ENCODE measurements at regions not wholly inside any gene's neighbourhood (a gene's known extent, or its start where the extent isn't known, plus 50 kb on each side); places are given as distances from the start of the nearest gene placed in this dataset.

DNA sequence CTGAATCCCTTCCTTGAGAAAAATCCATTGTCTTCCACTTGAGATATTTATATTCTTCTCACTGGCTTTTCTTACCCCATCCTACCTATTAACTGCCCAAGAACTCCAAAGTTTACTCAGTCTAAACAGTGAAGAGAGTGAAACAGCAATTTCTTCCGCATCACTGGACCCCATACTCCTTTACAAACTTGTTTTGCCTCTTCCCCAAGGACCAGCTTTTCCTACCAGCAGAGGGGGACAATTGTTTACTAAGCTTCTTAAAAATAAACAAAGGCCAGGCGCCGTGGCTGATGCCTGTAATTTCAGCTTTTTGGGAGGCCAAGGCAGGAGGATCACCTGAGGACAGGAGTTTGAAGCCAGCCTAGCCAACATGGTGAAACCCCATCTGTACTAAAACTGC is 52.0 kb downstream of the LRATD1 start:
- no peak for DNase-seq

DNA sequence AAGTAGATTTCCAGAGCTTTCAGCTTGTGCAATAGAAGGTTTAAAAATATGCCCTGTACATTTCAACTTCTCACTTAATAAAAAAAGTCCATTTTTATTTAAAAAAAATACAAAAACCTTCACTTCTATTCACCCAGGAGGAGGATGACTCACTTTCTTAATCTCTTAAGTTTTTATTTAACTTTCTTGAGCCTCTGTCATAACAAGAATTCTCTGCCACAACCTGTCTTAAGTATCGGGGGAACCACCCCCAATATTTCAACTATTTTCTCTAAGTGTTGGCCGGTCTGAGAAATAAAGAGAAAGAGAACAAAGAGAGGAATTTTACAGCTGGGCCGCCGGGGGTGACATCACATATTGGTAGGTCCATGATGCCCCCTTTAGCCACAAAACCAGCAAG is 58.4 kb downstream of the LRATD1 start:
- DNase-seq = no peak

DNA sequence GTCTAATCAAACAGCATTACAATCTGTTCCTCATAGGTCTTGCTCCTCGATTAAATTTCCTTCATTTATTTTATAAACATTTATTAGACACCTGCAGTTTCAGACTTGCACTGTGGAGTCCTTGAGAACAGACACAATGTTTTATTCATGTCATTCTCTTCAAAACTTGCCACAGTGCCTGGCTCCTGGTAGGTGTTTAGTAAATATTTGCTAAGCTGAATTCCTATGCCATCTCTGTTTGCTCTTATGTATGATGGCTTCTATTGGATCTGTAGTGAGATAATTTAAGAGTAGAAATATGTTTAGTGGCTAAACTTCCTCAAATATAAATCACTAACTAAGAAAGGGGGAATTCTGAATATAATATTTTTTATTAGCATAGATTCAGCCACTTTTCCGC is 61.4 kb downstream of the LRATD1 start:
- DNase-seq = no peak

DNA sequence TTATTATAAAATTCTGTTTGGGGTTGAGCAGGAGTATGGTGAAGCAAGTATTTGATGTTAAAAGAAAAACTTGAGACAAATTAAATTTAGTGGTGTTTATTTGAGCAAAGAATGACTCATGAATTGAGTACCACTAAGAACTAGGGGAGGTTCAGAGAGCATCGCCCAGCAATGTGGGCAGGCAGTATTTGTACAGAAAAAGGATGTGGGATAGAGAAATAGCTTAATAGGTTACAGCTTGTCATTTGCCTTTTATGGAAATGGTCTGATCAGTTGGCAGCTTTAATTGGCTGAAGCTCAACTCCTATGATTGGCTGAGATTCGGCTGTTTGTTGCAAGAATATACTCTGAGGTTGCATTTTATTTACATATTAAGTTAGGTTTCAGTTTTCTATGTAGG is 68.2 kb downstream of the LRATD1 start:
- no peak for DNase-seq

DNA sequence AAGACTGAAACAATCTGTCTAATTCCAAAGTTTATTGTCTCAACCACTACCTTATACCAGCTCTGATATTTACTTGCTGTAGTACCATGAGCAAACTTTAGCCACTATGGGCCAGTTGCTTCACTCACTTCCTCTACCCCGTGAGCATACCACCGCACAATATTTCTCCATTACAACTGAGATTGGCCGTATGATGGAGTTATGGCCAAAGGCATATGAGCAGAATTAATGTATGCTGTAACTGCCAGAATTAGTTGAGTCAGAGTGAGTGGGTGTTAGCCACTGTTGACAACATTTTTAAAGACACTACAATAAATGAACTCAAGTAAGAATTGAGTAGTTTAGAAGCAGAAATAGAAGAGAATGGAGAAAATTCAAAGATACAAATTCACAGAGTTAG is 69.7 kb downstream of the LRATD1 start:
- DNase-seq = no peak

DNA sequence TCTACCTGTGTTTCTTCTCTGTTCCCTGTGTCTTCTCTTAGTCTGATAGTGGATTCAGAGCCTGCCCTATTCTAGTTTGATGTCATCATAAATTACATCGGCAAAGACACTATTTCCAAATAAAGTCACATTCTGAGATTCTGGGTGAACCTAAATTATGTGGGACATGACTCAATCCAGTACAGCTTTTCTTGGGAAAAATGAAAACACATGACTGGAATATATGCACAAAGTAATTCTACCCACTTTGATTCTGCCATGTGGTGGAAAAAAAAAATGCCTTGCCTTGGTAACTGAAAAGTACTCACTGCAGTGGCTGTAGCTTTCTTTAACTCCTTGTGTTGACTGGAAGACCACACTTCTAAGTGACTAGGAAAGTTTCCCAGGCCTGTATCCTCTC is 73.7 kb downstream of the LRATD1 start:
- no peak for DNase-seq

DNA sequence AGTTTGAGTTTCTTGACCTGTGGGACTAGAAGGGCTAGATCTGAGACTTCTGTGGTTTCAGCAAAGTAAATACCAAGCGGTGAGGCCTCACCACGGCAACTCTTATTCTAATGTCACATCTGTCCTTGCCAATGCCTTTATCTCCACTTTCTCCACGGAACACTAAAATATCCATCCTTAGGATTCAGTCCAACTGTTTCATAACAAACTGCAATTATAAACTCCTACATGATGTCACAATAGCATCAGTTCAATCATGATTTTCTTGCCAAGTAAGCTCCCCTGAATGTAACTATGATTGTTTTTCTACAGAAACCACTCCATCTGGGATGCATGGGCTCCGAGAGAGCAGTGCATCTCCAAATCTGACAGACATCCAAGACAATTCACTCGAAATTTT is 79.6 kb downstream of the LRATD1 start:
- DNase-seq = no peak

DNA sequence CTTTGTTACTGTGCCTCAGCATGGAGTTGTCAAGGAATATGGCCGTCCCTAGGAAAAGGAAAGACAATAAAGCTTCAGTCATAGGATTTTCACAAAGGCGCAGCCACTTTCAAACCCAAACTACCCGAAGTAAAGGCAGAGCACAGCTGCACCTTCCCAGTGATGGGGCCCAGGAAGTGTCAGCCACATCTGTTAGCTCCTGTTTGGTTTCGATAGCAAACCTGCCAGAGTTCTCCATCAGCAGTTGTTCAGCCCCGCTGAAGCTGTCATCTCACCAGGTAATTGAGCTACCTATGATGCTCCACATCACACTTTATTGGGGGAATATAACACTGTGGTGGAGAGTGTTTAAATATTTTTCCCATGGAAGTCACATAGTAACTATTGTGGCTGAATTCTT is 80.7 kb downstream of the LRATD1 start:
- DNase-seq = no peak

DNA sequence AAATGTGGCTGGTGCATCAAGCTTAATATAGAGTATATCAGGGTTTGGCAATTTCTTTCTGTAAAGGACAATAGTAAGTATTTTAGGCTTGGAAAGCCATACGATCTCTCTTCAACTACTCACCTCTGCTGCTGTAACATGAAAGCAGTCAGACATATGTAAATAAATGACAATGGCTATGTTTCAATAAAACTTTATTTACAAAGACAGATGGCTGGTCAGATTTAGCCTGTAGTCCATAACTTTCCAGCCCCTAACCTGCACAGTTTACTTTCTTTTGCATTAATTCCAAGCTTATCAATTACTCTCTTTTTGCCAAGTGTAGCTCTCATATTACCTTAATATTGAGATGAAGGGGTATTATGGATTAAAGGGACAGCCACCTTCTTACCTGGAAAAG is 83.1 kb downstream of the LRATD1 start:
- DNase-seq = no peak

DNA sequence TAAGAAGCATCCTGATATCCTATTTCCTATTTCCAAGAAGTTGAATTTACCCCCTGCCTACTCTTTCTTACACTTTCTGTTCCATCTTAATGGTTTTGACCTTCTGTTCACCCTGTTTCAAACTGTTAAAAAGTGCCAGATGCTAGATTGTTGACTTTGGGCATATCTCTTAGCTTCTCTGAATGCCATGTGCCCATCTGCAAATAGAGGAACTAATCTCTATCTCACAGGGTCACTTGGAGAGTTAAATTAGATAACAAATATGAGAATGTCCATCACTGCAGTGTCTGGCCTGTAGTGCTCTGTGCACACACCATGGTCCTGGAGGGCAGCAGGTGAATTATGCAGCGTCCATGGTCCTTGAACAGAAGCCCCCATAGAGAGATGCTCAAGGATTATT is 83.8 kb downstream of the LRATD1 start:
- no peak for DNase-seq

DNA sequence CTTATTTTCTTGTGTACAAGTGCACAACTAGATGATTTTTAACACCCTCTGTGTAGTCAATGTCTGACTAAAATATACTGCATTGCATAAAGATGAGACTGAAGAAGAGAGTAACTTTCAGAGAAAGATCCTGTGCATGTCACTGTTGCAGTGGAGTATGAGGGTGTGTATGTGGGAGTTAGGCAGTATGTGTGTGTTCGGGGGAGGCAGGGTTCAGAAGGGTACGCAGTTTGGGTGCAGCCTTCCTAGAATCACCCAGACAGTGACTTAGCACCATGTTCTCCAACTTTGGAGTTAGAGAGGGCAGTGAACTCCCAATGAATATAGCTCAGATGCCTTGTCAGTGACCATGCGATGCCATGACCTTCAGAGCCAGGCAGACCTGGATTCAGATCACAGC is 84.6 kb downstream of the LRATD1 start:
- no peak for DNase-seq

DNA sequence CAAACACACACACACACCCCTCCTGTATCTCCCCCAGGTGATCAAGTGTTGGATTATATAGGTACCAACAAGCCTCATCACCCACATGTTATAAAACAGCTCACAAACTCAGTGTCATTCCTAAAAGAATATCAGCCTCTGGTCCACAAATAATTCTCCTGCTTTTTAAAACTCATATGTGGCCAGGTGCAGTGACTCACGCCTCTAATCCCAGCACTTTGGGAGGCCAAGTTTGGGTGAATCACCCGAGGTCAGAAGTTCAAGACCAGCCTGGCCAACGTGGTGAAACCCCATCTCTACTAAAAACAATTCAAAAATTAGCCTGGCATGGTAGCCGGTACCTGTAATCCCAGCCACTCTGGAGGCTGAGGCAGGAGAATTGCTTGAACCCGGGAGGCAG is 87.8 kb downstream of the LRATD1 start:
- DNase-seq = no peak

DNA sequence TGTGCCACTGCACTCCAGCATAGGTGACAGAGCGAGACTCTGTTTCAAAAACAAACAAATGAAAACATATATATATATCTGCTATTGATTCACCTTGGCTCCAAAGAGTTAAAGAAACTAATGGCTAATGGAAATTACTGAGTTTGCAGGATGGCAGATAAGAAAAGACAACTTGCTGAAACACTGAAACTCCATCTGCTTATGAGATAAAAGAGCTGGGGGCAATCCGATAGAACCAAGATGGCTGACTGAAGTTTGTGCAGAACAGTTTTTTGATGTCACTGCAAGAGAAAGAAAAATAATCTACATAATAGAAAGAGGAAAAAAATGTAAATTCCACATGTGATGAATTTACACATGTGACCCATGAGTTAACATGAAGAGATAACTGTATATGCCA is 88.2 kb downstream of the LRATD1 start:
- no peak for DNase-seq

DNA sequence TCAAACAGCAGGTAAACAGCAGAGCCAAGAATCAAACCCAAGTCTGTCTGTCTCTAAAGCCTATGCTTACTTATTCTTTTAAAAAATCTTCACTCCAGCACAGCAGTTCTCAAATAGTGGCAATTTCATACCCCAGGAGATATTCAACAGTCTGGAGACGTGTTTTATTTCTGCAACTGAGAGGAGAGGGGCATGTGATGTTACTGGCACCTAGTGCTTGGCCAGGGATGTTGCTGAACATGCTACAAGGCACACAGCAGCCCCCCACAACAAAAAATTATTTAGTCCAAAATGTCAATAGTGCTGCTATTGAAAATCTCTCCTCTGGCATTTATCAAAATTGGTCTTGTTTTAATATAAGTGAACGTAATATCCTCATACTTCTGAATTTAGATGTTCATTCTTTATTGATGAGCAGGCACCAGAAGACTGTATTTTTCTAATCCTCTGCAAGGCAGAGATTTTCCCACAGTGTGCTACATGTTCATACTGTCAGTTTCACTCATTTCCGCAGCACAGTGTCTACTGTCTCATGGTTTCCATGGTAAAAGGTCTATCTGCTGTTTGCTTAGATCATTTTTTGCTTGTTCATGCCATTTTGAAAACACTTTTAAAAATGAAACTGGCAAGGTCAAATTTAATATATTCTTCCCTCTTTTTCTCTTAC is 90.5 kb downstream of the LRATD1 start:
- no peak for DNase-seq

DNA sequence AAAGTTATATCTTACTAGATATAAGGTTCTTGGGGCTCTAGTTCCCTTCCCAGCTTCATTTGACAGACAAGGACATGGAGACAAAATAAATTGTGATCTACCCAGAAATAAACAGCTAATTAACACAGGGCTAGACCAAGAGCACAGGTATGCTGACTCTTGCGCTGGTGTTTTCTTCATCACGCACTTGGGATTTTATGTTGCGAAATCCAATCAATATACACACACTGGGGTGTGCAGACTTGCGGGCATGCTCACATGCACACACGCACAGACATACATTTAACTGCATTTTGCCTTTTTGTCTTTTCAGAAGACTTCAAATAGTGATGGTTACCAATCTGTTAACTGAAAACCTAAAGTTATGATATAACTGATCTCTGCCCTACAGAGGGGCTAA is 91.2 kb downstream of the LRATD1 start:
- DNase-seq = no peak

DNA sequence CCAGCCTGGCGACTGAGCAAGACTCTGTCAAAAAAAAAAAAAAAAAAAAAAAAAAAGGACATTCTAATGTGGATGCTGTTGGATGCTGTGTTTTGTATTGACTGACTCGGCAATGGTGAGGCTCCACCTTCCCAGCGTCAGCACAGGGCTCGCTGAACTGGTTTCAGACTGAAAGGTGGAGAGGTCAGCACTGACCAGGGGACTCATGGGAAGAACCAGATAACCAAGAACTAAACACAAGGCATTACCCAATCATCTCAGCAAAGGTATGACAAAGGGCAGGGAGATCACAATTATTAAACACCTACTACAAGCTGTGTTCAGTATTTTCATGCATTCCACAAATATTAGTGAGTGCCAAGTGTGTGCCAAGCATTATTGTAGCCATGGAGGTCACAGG is 103.2 kb downstream of the LRATD1 start:
- no peak for DNase-seq

DNA sequence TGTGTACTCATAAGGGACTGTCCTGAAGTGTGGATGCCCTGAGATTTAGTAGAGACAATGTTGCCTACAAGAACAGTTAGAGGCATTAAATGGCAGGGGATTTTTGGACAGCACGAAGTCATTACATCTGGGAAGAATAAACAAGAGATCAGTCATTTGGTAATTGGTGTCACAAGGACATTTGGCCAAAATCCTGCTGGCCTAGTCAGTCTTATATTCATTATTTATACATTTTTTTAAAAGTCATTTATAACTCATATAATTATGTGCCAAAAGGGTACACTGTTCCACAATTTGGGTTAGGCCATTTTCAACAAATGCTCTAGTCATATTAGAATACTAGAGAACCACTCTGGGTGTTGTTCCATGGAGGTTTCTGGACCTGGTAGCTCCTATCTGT is 104.7 kb downstream of the LRATD1 start:
- DNase-seq = no peak

DNA sequence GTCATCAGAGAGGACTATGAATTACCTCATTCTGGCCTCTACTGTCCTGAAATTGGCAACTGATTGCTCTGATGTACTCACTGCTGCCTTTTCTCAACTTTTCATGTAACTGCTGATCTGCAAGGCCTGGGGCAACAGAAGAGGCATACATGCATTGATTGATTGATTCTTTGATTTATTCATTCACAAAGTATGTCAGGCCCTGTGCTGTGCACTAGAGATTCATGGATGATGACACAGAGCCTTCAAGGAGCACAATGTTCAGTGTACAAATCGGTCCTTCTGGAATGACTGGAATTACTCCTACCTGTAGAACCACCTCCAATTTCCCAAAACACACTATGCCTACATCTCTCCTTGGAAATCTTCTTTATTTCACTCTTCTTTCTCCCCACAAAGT is 111.3 kb downstream of the LRATD1 start:
- DNase-seq = no peak

DNA sequence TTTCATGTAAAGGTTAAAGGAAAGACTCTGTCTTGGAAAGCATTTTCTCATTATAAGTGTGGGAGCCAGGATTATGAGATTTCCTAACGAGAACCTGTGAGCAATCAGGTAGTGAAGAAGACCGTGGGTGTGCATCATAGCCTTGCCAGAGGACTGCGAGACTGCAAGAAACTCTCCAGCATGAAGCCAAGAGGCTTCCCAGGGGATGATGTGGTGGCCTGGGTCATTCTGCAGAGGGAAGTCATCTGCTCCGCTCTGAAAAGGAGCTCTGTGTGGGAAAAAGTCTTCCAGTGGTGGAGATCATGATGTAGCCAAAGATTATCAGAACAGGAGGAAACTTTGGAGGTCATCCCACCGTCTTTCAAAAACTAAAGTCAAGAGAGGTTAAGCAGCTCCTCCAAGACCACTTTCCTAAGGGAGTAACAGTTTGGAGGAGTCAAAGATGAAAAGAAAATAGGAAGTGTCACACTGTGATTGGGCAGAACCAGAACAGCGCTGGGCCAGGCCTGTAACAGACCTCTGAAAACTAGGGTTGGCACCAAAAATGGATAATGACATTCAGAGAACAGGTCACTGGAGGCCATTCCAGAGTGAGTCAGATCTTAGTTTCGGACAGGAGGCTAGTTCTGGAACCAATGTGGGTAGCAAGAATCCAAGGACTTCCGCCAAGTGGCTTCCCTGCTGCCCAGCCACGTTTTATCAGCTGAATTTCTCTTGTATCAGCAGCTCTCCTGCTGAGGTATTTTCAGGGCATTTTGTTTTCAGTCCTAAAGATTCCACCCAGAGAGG is 113.0 kb downstream of the LRATD1 start:
- DNase-seq = no peak

DNA sequence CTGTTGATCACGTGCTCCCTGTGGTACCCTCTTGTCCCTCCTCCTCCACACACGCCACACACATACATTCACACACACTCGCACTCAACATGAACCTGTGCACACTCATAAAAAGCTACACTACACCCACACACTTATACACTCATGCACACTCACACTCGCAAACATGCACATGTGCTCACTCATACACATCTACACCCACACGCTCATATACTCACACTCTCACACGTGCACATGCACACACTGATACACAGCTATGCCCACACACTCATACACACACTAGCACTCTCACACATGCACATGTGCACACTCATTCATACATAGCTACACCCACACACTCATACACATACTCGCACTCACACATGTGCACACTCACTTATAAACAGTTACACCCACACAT is 113.6 kb downstream of the LRATD1 start:
- no peak for DNase-seq

DNA sequence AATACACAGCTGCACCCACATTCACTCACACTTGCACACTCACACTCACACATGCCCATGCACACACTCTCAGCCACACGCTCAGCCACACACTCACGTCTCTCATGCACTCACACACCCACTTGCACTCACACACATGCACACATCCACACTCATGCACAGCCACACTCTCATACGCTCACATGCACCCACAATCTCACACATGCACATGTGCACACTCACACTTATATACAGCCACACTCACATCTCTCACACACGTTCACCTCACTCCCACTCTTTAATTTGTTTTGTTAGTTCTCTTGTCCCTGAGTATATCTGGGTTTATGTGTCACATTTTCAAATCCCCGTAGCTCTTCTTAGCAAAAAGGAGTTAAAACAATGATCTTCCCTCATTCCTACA is 114.9 kb downstream of the LRATD1 start:
- no peak for DNase-seq

DNA sequence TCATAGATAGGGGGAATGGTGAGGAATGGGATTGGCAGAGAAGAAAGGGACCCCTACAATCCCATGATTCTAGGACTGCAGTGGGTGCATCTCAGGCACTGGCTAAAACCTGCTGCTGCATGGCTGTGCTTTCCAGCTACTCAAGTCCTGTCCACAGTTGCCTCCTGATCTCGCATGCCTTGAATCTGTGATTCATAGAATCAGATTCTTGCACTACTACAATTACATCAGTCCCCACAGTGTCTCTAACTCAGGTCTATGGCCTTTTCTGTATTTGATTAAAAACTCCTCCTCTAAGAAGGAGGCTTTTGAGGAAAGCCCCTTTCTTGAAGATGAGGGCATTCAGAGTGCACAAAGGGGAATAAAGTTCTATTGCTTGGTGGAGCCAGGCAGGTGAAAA is 117.4 kb downstream of the LRATD1 start:
- no peak for DNase-seq

DNA sequence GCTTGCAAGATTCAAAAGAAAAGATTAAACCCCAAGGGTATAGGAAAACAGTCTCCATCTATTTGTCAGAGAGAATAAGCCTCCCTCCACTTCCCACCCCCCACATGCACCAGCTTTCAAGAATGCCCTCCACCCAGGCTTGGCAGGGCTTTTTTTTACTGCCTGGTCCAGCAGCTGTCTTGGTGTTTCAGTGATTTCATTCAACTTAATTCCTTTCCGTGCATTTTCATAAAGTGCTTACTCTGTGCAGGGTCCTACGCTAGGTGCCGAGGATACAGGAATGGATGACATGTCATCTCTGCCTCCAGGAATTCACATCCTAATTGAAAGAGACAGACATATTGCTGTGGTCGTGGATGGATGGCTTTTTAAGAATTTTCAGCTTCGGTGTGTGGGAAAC is 117.9 kb downstream of the LRATD1 start:
- DNase-seq = no peak

DNA sequence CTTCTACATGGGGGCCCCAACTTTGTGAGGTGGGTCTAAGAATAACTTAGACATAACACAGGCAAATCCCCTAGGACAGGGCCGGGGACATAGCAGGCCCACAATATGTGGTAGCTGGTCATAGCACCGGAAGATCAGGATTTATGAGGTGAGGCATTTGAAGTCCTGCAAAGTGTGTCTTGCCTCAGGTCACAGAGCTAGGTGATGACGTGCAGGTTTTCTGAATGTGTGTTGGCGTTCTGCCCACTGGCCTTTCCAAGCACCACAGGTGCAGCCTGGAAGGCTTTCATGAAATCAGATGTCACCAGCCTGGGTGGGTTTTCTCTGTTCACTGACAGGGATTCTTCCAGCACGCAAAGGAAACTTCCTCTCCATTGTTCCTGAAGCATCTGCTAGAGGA is 119.1 kb downstream of the LRATD1 start:
- DNase-seq = no peak

DNA sequence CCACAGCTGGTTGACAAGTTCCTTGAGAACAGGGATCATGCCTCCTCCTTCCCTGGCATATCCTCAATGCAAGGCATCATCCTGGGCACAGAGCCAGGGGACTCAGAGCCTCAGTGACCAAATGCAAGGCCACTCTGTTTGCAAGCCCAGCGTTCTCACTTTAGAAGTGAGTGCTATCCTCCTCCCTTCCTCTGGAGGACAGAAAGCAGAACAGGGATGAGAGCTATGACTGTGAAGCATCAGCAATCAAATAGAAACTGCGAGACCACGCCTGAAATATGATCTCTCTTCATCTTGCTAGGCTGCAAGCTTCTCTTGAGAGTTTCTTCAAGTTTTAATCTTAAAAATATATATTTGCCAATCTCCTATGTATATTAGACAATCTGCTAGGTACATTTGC is 119.8 kb downstream of the LRATD1 start:
- no peak for DNase-seq

All from activated CD8-positive, alpha-beta memory T cell treated with anti-CD3 and anti-CD28 coated beads, Interleukin-2, amount 50 U/mL, for 4 hours (primary cell).